ENCODE measurements at regions not wholly inside any gene's neighbourhood (a gene's known extent, or its start where the extent isn't known, plus 50 kb on each side); places are given as distances from the start of the nearest gene placed in this dataset.

- no peak for TF ChIP-seq CTCF (IDR thresholded peaks at IDR 0.05)
- H3K27me3 Mint-ChIP-seq (ENCODE audit: unreplicated experiment), result peaks cover 14% of the 10 kb centered on the region
- no peak for DNase-seq (ENCODE audit: extremely low spot score, unreplicated experiment)
- no peak overlapping the region for H3K27ac Mint-ChIP-seq (ENCODE audit: unreplicated experiment)
- H3K9me3 Mint-ChIP-seq (ENCODE audit: unreplicated experiment), result peaks cover 7% of the 10 kb centered on the region
- H3K4me3 Mint-ChIP-seq (ENCODE audit: unreplicated experiment), result no peak overlapping the region
- H3K36me3 Mint-ChIP-seq (ENCODE audit: unreplicated experiment), result no peaks in the 10 kb centered on the region
- no peaks in the 10 kb centered on the region for H3K4me1 Mint-ChIP-seq (ENCODE audit: unreplicated experiment)
Measured at GRCh38 chr9:104260004-104260403, 165.9 kb downstream of the SMC2 start.

- Mint-ChIP-seq H3K27me3 (ENCODE audit: unreplicated experiment) (peaks cover 19% of the 10 kb centered on the region), H3K36me3 (ENCODE audit: unreplicated experiment) (no peaks in the 10 kb centered on the region), H3K4me1 (ENCODE audit: unreplicated experiment) (no peaks in the 10 kb centered on the region), H3K27ac (ENCODE audit: unreplicated experiment) (no peak overlapping the region), H3K4me3 (ENCODE audit: unreplicated experiment) (no peak overlapping the region), H3K9me3 (ENCODE audit: unreplicated experiment) (no peaks in the 10 kb centered on the region)
- DNase-seq (ENCODE audit: extremely low spot score, unreplicated experiment), result no peak
- no peak for TF ChIP-seq CTCF (IDR thresholded peaks at IDR 0.05)
Measured at GRCh38 chr9:104263942-104264341, 169.8 kb downstream of the SMC2 start.

GRCh38 chr9:104264431-104264830 lies 170.3 kb downstream of the SMC2 start:
- Mint-ChIP-seq H3K27me3 (ENCODE audit: unreplicated experiment) (peaks cover 16% of the 10 kb centered on the region), H3K27ac (ENCODE audit: unreplicated experiment) (no peak overlapping the region), H3K9me3 (ENCODE audit: unreplicated experiment) (no peaks in the 10 kb centered on the region)

DNA sequence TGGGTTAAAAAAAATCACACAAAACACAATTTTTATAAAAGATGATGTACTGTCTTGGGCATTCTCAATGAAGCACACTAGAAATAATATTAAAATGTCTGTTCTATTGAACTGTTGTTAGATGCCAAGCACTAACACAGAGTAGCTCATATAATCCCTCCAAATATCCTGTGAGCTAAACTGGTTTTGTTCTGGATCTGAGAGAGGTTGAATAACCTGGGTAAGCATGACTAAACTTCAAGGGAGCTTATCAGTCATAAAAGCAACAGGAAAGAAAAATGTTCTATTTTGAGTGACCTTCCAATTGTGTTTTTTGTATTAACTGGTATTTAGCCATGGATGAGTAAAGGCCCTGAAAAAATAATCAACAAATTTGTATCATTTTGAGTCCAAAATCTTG lies 175.3 kb downstream of the SMC2 start:
- H3K27me3 Mint-ChIP-seq (ENCODE audit: unreplicated experiment), result peaks cover 18% of the 10 kb centered on the region
- H3K4me1 Mint-ChIP-seq (ENCODE audit: unreplicated experiment), result no peaks in the 10 kb centered on the region
- no peak overlapping the region for H3K4me3 Mint-ChIP-seq (ENCODE audit: unreplicated experiment)
- no peak for DNase-seq (ENCODE audit: extremely low spot score, unreplicated experiment)
- H3K9me3 Mint-ChIP-seq (ENCODE audit: unreplicated experiment), result no peaks in the 10 kb centered on the region
- no peak overlapping the region for H3K27ac Mint-ChIP-seq (ENCODE audit: unreplicated experiment)
- H3K36me3 Mint-ChIP-seq (ENCODE audit: unreplicated experiment), result no peaks in the 10 kb centered on the region
- TF ChIP-seq CTCF (IDR thresholded peaks at IDR 0.05), result no peak

More at GRCh38 chr9:104264431-104264830, 170.3 kb downstream of the SMC2 start:
- no peak for TF ChIP-seq CTCF (IDR thresholded peaks at IDR 0.05)
- no peak overlapping the region for H3K4me3 Mint-ChIP-seq (ENCODE audit: unreplicated experiment)
- no peaks in the 10 kb centered on the region for H3K4me1 Mint-ChIP-seq (ENCODE audit: unreplicated experiment)
- DNase-seq (ENCODE audit: extremely low spot score, unreplicated experiment), result no peak
- H3K36me3 Mint-ChIP-seq (ENCODE audit: unreplicated experiment), result no peaks in the 10 kb centered on the region

DNA sequence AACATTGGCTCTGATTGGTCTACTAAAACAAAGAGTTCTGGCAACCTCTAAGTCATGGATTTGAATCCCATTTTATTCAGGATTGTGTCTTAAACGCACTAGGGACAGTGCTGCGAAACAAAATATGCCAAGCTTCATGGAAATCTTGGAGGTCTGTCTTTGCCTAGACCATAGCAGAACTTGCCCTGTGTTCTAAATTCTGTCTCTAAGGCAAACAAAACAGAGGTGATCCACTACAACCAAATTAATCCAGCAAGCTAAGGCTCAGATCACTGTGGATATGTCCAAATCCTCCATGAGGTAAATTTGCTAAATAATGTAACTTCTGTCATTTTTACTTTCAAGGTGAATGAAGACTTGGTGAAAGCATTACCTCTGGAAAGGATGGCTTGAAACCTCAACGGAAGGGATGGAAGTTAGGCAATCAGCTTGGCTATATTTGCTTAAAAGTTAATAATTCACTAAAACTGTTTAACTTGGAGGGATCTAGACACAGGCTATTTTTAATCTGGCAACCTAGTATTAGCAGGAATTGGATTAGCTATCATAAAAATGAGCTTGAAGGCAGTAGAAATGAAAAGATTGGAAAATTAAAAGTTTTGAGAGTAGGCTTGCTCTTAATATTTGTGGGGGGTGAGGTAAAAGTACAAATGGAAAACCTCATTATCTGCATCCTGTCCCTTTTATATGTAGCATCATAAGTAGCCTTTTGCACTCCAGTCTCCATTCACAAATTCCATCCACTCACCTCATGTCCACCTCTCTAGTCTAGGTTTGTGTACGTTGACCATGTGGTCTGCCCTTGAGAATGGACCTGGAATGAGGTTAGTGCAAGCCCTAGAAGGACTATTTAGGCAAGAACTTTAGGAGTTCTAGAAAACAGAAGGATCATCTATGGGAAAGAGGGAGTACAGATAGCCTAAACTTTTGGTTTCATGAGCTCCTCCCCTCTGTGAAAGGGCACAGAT lies 176.2 kb downstream of the SMC2 start:
- Mint-ChIP-seq H3K27me3 (ENCODE audit: unreplicated experiment) (peaks cover 18% of the 10 kb centered on the region), H3K9me3 (ENCODE audit: unreplicated experiment) (no peaks in the 10 kb centered on the region), H3K27ac (ENCODE audit: unreplicated experiment) (no peak overlapping the region), H3K4me3 (ENCODE audit: unreplicated experiment) (no peak overlapping the region), H3K4me1 (ENCODE audit: unreplicated experiment) (no peaks in the 10 kb centered on the region), H3K36me3 (ENCODE audit: unreplicated experiment) (no peaks in the 10 kb centered on the region)
- DNase-seq (ENCODE audit: extremely low spot score, unreplicated experiment), result no peak
- TF ChIP-seq CTCF (IDR thresholded peaks at IDR 0.05), result no peak

Data from osteocyte (in vitro differentiated cells).